Esophagus muscularis mucosa (tissue), 4 donors: ENCODE measurements at regions not wholly inside any gene's neighbourhood (a gene's known extent, or its start where the extent isn't known, plus 50 kb on each side); places are given as distances from the start of the nearest gene placed in this dataset.

ENCODE experiments used
- DNase-seq: peaks from one replicate; pipeline ENCODE4 v3.0.0-alpha.2; 2017; ENCODE audit errors: extremely low spot score
- H3K27ac ChIP-seq, 4 donors: fragments of 200-600 bp; sonication (generic); replicated peaks in 1 of 4; 1 replicate in 3 of 4; 2 replicates in 1 of 4; pipeline ENCODE4 v1.5.1; 2016 to 2019; ENCODE audit warnings: mild to moderate bottlenecking in 1 of 4
- H3K27me3 ChIP-seq, 4 donors: fragments of 200-600 bp; sonication (generic); one replicate each; pipeline versions ENCODE4 v1.5.1 to v1.6.0; 2016 to 2019
- H3K36me3 ChIP-seq, 4 donors: fragments of 200-600 bp; sonication (generic); one replicate each; pipeline ENCODE4 v1.5.1; 2016 to 2019
- H3K4me1 ChIP-seq, 4 donors: fragments of 200-600 bp; sonication (generic); one replicate each; pipeline ENCODE4 v1.5.1; 2016 to 2019
- H3K4me3 ChIP-seq, 4 donors: fragments of 200-600 bp; sonication (generic); 1 replicate in 2 of 4; 2 replicates in 2 of 4; pipeline ENCODE4 v1.5.1; 2016 to 2019; ENCODE audit warnings: mild to moderate bottlenecking in 4 of 4, moderate library complexity in 1 of 4
- H3K9me3 ChIP-seq, 4 donors: fragments of 200-600 bp; sonication (generic); 1 replicate in 3 of 4; 2 replicates in 1 of 4; pipeline ENCODE4 v1.5.1; 2016 to 2019
- CTCF ChIP-seq, 3 experiments: fragments of 200-600 bp in 2 of 3; fragments of 450-650 bp in 1 of 3; sonication (generic) in 2 of 3; IDR thresholded peaks; one replicate each; pipeline ENCODE4 v1.5.1; 2017 to 2019; ENCODE audit warnings: antibody characterized with exemption in 3 of 3, mild to moderate bottlenecking in 2 of 3, moderate library complexity in 1 of 3
- EP300 ChIP-seq: sonication (generic); formaldehyde crosslinking; IDR thresholded peaks from one replicate; pipeline ENCODE4 v1.6.1; 2017; ENCODE audit warnings: antibody characterized with exemption
- POLR2A ChIP-seq: fragments of 450-650 bp; IDR thresholded peaks from one replicate; pipeline ENCODE4 v1.6.1; 2017; ENCODE audit warnings: antibody characterized with exemption, moderate library complexity, mild to moderate bottlenecking, low read depth
- POLR2AphosphoS5 ChIP-seq, 2 donors: sonication (generic); formaldehyde crosslinking; IDR thresholded peaks; one replicate each; pipeline ENCODE4 v1.6.1; 2017; ENCODE audit warnings: antibody characterized with exemption in 2 of 2
- WGBS: methylation state at CpG from one replicate; pipeline ENCODE4 v1.1.5; 2018; 5-methylcytosine and 5-hydroxymethylcytosine counted together
- intact Hi-C: fragments of 100-400 bp; cut with DNase I; formaldehyde crosslinking; loops from one replicate; pipeline ENCODE4 v1.15.1; 2023

GRCh38 chr22:27436591-27436990 lies 365.0 kb downstream of the MN1 start:
- intact Hi-C loops = no loop called here
- WGBS = 94% methylated on average over 6 of the region's 7 CpGs
- peak overlapping the region; percentile 36 to 78 (median 46) for H3K27ac ChIP-seq

GRCh38 chr22:27437570-27437969 lies 364.0 kb downstream of the MN1 start:
- Histone ChIP-seq H3K4me1 (peaks cover 11 to 26% (median 17%) of the 10 kb centered on the region in 4 donors), H3K36me3 (no peaks in the 10 kb centered on the region), H3K9me3 (peaks cover 0 to under 1% (median 0%) of the 10 kb centered on the region in 4 donors), H3K27ac (peak overlapping the region; percentile 44 to 74 (median 64)), H3K4me3 (no peak overlapping the region), H3K27me3 (no peaks in the 10 kb centered on the region)
- no peak for TF ChIP-seq POLR2AphosphoS5 (IDR thresholded peaks at IDR 0.05)
- TF ChIP-seq EP300 = no peak
- TF ChIP-seq POLR2A = no peak
- TF ChIP-seq CTCF (IDR thresholded peaks at IDR 0.05) = no peak
- WGBS = 83% methylated on average over 4 of the region's 4 CpGs
- intact Hi-C loops = no loop called here
- DNase-seq = no peak

More at GRCh38 chr22:27436591-27436990, 365.0 kb downstream of the MN1 start:
- Histone ChIP-seq H3K9me3 (peaks cover 0 to 10% (median 4%) of the 10 kb centered on the region in 4 donors), H3K4me1 (peaks cover 11 to 26% (median 17%) of the 10 kb centered on the region in 4 donors), H3K27me3 (no peaks in the 10 kb centered on the region), H3K36me3 (no peaks in the 10 kb centered on the region), H3K4me3 (no peak overlapping the region)
- DNase-seq = no peak
- TF ChIP-seq CTCF (IDR thresholded peaks at IDR 0.05) (no peak), POLR2AphosphoS5 (IDR thresholded peaks at IDR 0.05) (no peak), POLR2A (no peak), EP300 (no peak)

GRCh38 chr22:27438271-27438980 lies 363.1 kb downstream of the MN1 start:
- 4% methylated on average over 19 of the region's 22 CpGs for WGBS
- H3K9me3 ChIP-seq = no peaks in the 10 kb centered on the region
- no peaks in the 10 kb centered on the region for H3K36me3 ChIP-seq
- TF ChIP-seq CTCF (IDR thresholded peaks at IDR 0.05) (peak in 1 of 3 experiments; percentile 17), POLR2A (no peak)
- H3K4me1 ChIP-seq = peaks cover 11 to 26% (median 18%) of the 10 kb centered on the region in 4 donors
- no peak for DNase-seq
- no peaks in the 10 kb centered on the region for H3K27me3 ChIP-seq
- peak overlapping the region; percentile 12 to 40 (median 27) for H3K4me3 ChIP-seq
- H3K27ac ChIP-seq = peak overlapping the region; percentile 44 to 74 (median 64)
- intact Hi-C loops = no loop called here

- no peak for DNase-seq
- TF ChIP-seq EP300 (no peak), POLR2A (no peak), POLR2AphosphoS5 (IDR thresholded peaks at IDR 0.05) (no peak), CTCF (IDR thresholded peaks at IDR 0.05) (no peak)
- Histone ChIP-seq H3K27ac (peak overlapping the region; percentile 44 to 74 (median 64)), H3K4me3 (no peak overlapping the region), H3K36me3 (no peaks in the 10 kb centered on the region), H3K9me3 (no peaks in the 10 kb centered on the region), H3K27me3 (no peaks in the 10 kb centered on the region), H3K4me1 (peaks cover 11 to 27% (median 20%) of the 10 kb centered on the region in 4 donors)
- WGBS = 70% methylated on average over 4 of the region's 4 CpGs
- intact Hi-C loops = no loop called here
These were observed 362.4 kb downstream of the MN1 start for GRCh38 chr22:27439131-27439530.
